ENCODE measurements at regions not wholly inside any gene's neighbourhood (a gene's known extent, or its start where the extent isn't known, plus 50 kb on each side); places are given as distances from the start of the nearest gene placed in this dataset.

GRCh38 chr10:47248386-47249090 is 51.5 kb upstream of the GDF10 start:
- Histone ChIP-seq H3K4me3 (ENCODE audit: low read depth, low read length, poor library complexity, severe bottlenecking) (no peak overlapping the region), H3K4me1 (ENCODE audit: insufficient read depth, low read length, severe bottlenecking) (peaks cover 2% of the 10 kb centered on the region), H3K79me2 (ENCODE audit: insufficient read depth, low read length) (no peaks in the 10 kb centered on the region), H3K4me2 (ENCODE audit: low read length) (no peak overlapping the region), H3K36me3 (ENCODE audit: insufficient read depth, low read length) (no peaks in the 10 kb centered on the region), H3K27me3 (ENCODE audit: insufficient read depth, low read length) (no peaks in the 10 kb centered on the region), H2AFZ (ENCODE audit: low read length) (no peak overlapping the region), H3K27ac (ENCODE audit: low read depth, low read length, poor library complexity, severe bottlenecking) (no peak overlapping the region), H3K9me2 (ENCODE audit: low read depth, low read length) (no peaks in the 10 kb centered on the region), H4K20me1 (ENCODE audit: insufficient read depth, low read length) (no peaks in the 10 kb centered on the region), H3K9ac (ENCODE audit: low read length) (no peak overlapping the region), H3F3A (ENCODE audit: insufficient read depth, low read length) (no peaks in the 10 kb centered on the region), H3K9me3 (ENCODE audit: low read length) (no peaks in the 10 kb centered on the region)
- TF ChIP-seq CTCF (IDR thresholded peaks at IDR 0.05; ENCODE audit: low read length) (no peak), EZH2 (IDR thresholded peaks at IDR 0.05; ENCODE audit: borderline replicate concordance, low read length) (no peak)

DNA sequence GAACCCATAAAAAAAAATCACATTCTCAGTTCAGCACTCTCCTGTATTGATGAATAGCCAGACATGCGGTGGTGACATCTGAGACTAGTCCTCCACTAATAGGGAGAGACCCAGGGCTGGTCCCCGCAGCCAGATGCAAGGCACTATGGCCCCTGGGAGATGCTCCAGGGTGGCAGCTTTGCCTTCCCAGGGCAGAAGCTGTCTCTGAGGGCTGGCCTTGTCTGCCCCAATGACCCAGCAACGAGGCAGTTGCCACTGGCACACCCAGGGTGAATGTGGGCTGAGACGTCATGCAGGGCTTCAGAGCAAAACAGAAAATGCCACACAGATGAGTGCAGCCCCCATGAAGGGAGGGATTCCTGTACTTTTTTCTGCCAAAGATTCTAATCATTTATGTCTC is 50.1 kb upstream of the GDF10 start:
- Histone ChIP-seq H3K27me3 (ENCODE audit: insufficient read depth, low read length) (no peaks in the 10 kb centered on the region), H3K36me3 (ENCODE audit: insufficient read depth, low read length) (no peaks in the 10 kb centered on the region), H2AFZ (ENCODE audit: low read length) (no peak overlapping the region), H3K9ac (ENCODE audit: low read length) (no peak overlapping the region), H3K4me2 (ENCODE audit: low read length) (no peak overlapping the region), H3K9me2 (ENCODE audit: low read depth, low read length) (no peaks in the 10 kb centered on the region), H4K20me1 (ENCODE audit: insufficient read depth, low read length) (no peaks in the 10 kb centered on the region), H3K4me3 (ENCODE audit: low read depth, low read length, poor library complexity, severe bottlenecking) (no peak overlapping the region), H3K4me1 (ENCODE audit: insufficient read depth, low read length, severe bottlenecking) (peaks cover 11% of the 10 kb centered on the region), H3K27ac (ENCODE audit: low read depth, low read length, poor library complexity, severe bottlenecking) (no peak overlapping the region), H3K79me2 (ENCODE audit: insufficient read depth, low read length) (no peaks in the 10 kb centered on the region), H3K9me3 (ENCODE audit: low read length) (no peaks in the 10 kb centered on the region), H3F3A (ENCODE audit: insufficient read depth, low read length) (no peaks in the 10 kb centered on the region)
- TF ChIP-seq CTCF (IDR thresholded peaks at IDR 0.05; ENCODE audit: low read length), result no peak
- no peak for TF ChIP-seq EZH2 (IDR thresholded peaks at IDR 0.05; ENCODE audit: borderline replicate concordance, low read length)
